ENCODE measurements at regions not wholly inside any gene's neighbourhood (a gene's known extent, or its start where the extent isn't known, plus 50 kb on each side); places are given as distances from the start of the nearest gene placed in this dataset.

GRCh38 chr13:50699874-50700663, 143.4 kb downstream of the DLEU7 start:
- intact Hi-C loops (cut with DNase I), result no loop called here
- peak in 1 of 42 donors; percentile 9 for DNase-seq

- peak in 1 of 42 donors; percentile 27 for DNase-seq
- intact Hi-C loops (cut with DNase I), result no loop called here
Observed at GRCh38 chr13:50700664-50701305, 142.7 kb downstream of the DLEU7 start.

DNA sequence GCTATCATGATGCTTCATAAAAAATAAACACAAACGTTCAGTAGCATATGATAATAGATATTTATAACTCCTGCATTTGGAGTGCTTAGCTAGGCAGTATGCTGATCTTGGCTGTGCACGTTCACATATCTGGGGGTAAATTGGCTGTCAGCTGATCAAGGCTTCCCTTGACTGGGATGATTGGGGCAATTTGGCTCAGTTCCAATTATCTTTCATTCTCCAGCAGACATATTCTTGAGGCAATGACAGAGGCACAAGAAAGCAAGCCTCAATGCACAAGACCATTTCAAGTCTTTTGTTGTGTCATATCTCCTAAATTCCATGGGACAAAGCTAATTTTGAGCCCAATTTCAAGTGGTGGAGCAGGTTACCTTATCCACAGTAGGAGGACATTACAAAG, 142.0 kb downstream of the DLEU7 start:
- DNase-seq, result peak in 1 of 42 donors; percentile 3
- intact Hi-C loops (cut with DNase I), result no loop called here

DNA sequence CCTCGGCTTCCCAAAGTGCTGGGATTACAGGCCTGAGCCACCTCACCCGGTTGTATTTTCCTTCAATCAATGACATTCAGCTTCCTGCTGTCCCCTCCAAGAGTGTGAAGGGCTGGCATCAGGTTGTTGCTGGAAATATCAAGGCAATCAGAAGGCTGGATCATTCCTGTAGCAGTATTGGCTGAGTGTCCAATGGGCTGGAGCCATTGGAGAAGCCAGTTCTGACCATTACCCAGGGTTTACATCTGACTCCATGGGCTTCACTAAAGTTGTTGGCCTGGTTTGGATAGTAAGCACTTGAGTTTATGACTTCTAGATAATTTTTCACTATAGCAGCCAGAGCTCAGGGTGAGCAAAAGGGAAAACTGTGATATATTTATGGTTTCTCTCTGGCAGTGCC, 137.0 kb downstream of the DLEU7 start:
- no peak for DNase-seq
- intact Hi-C loops (cut with DNase I), result no loop called here

DNA sequence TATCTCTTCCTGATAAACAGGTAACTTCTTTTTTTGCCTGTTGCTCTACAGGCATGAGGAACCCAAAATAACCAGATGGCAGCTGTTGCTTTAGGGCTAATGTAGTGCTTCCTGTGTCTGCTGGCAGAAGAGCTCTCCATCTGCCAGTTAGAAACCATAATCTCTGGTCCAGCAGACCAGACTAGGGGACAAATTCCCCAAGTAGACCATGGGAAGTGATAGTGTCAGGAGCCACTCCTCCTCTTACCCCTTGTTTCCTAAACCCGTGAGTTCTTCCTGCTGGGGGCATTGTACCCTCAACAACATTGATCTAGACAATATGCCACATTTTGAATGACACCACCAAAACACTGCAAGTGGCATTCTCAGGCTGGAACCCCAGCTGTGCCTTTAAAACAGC, 135.9 kb downstream of the DLEU7 start:
- no peak for DNase-seq
- intact Hi-C loops (cut with DNase I), result no loop called here

DNA sequence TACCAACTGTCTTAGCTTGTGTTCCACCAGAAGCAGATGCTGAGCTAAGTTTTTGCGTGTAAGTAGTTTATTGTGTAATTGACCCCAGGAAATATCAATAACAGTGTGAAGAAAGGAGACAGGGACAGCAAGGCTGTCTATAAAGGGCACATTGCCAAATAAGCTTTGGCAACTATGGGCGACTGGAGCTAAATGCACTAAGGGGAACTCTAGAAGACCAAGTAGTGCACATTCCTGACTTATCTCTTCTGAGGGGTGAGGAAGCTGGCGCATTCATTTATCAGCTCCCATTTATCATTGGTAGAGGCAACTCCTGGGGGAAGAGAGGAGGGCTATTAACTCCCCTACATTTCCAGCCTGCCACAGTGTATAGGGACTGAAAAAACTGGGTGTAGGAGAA, 135.0 kb downstream of the DLEU7 start:
- DNase-seq, result peak in 1 of 42 donors; percentile 9
- intact Hi-C loops (cut with DNase I), result no loop called here

GRCh38 chr13:50709058-50709457, 134.4 kb downstream of the DLEU7 start:
- no peak for DNase-seq
- intact Hi-C loops (cut with DNase I), result no loop called here

GRCh38 chr13:50711131-50711815, 132.2 kb downstream of the DLEU7 start:
- intact Hi-C loops (cut with DNase I), result no loop called here
- DNase-seq, result no peak

DNA sequence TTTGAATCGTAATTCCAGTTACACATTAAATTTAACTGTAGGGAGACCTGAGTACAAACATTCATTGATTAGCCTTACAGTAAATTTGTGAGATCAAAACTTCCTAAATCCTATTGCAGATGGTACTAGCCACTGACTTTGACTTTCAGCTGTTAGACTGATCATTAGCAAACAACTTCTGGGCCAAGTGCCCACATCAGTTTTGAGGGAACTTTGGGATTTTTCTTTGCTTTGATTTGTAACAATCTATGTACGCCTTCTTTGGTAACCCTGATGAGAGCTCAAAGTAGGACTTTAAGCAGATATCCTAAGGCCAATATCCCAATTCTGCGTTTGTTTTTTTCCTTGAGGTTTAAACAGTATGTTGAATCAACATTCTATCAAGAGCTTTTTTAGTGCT, 131.5 kb downstream of the DLEU7 start:
- DNase-seq, result no peak
- intact Hi-C loops (cut with DNase I), result no loop called here

DNA sequence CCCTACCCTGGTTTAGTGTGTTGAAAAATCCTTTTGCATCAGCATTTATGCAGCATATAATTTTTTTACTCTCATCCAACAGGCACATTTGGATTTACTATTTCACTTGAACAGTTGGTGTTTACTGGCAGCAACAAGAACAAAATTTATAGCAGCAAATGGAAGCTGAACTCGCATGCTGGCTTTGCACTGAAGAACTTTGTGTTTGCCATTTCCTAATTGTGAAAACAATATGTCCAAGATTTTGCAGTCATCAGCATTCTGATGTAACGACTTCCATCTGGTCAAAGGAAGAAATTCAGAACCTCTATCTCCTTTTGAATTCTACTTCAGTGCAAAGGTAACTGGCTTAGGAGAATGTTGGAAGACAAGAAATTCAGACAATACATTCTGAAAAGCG, 131.0 kb downstream of the DLEU7 start:
- intact Hi-C loops (cut with DNase I), result no loop called here
- DNase-seq, result no peak

DNA sequence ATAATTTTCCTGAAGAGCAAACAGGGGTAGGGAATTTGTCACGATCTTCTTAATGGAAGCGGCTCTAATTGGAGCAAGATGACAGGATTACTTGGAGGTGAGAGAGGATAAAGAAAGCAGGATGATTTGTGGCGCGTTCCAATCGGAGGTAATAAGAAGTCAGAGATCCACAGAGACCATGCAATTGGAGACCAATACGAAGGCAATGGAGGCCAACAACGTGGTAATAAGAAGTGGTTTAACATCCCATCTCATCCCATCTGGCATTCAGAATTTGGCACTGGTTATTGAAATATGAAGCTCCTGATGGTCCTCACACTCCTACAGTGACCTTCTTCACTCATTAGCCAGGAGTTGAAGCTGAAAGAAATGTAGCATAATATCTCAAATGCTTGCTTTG, 130.6 kb downstream of the DLEU7 start:
- no peak for DNase-seq
- intact Hi-C loops (cut with DNase I), result no loop called here

GRCh38 chr13:50713523-50714248, 129.8 kb downstream of the DLEU7 start:
- intact Hi-C loops (cut with DNase I), result no loop called here
- peak in 6 of 42 donors; percentile 10 to 28 (median 15) for DNase-seq

DNA sequence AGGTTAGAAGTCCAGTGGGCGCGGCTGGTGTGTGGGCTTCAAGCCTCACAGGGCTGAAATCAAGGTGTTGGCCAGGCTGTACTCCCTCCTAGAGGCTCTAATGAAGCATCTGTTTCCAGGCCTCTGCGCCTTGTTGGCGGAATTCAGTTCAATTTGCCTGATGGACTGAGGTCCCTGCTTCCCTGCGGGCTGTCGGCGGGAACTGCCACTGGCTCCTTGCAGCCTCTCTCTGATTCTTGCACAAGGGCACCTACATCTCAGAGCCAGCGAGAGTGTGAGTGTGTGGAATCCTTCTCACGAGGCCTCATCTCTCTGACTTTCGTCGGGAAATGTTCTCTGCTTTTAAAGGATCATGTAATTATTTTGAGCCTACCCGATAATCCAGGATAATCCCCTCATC, 128.6 kb downstream of the DLEU7 start:
- intact Hi-C loops (cut with DNase I), result no loop called here
- DNase-seq, result no peak

DNA sequence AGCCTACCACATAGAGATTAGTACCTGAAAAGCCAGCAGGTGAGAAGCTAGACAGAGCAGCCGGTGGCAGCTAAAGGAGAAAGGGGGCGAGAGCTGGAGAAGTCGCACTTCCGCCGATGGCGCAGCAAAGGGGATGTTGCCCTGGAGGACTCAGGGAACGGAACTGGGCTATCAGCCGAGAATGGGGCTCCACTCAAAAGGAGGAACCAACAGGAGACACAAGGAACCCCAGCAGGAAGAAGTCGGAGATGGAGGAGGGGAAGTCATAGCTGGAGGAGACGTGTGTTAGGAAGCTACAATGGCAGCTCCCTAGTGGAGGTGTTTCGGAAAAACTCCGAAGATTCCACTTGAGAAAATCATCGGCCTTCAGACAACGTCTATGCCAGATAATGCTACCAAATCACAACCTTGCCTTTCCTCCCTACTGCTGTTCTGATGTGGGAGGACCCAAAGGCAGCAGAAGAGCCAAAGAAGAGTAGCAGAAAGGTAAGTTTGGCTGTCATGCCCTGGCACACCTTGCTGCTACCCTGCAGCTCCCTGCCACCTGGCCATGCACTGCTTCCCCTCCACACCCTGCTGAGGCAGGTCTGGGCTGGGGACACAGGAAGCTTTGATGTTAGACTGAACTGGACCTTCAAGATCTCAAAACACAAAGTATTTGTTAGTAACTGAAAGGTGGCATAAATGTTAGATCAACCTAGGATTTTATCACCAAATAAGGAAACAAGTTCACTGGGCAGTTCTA, 127.9 kb downstream of the DLEU7 start:
- DNase-seq, result peak in 38 of 42 donors; percentile 16 to 72 (median 45)
- intact Hi-C loops (cut with DNase I), result no loop called here

DNA sequence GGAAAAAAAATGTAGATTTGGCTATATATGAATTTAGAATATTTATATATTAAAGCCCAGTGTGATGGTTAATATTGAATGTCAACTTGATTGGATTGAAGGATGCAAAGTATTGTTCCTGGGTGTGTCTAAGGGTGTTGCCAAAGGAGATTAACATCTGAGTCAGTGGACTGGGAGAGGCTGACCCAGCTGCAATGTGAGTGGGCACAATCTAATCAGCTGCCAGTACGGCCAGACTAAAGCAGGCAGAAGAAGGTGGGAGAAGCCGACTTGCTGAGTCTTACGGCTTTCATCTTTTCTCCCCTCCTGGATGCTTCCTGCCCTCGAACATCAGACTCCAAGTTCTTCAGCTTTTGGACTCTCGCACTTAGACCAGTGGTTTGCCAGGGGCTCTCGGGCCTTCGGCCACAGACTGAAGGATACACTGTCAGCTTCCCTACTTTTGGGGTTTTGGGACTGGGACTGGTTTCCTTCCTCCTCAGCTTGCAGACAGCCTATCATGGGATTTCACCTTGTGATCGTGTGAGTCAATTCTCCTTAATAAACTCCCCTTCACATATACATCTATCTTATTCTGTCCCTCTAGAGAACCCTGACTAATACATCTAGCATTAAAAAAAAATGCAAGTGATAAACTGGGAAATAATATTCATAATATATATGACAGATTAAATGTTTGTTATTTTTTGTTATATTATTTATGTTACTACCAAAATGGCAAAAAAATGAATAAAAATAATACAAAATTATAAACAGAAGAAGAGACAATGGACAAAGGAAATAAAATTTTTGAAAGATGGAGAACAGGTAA, 122.4 kb downstream of the DLEU7 start:
- no peak for DNase-seq
- intact Hi-C loops (cut with DNase I), result no loop called here

DNA sequence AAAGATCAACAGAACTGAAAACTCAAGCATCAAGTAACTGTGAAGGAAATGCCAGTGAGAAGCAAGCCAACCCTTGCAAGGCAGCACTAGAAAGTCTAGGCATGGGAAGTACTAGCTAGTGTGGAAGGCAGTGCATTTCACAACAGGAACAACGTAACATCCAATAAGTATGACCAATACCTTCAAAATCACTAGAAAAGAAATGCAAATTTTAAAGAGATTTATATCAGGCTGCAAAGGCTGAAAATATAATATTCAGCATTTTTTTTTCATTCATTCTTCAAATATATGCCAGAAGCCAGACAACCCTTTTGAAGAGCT, 121.9 kb downstream of the DLEU7 start:
- no peak for DNase-seq
- intact Hi-C loops (cut with DNase I), result no loop called here

- no peak for DNase-seq
- intact Hi-C loops (cut with DNase I), result no loop called here
Observed at GRCh38 chr13:50722440-50723125, 120.9 kb downstream of the DLEU7 start.

- intact Hi-C loops (cut with DNase I), result no loop called here
- DNase-seq, result no peak
Observed at GRCh38 chr13:50724438-50724837, 119.1 kb downstream of the DLEU7 start.

Data from head of caudate nucleus (tissue), 42 donors.